GM19099 (cell line): ENCODE measurements at regions not wholly inside any gene's neighbourhood (a gene's known extent, or its start where the extent isn't known, plus 50 kb on each side); places are given as distances from the start of the nearest gene placed in this dataset.

Source experiments
- POLR2A ChIP-seq: IDR thresholded peaks from 3 replicates; pipeline ENCODE4 v1.6.1; 2011; ENCODE audit warnings: low read depth; ENCODE audit not compliant: insufficient read length; ENCODE audit errors: extremely low read depth

- no peak for TF ChIP-seq POLR2A
Observed at GRCh38 chr9:89963280-89963679, 358.5 kb downstream of the GADD45G start.

GRCh38 chr9:89967527-89967926, 362.7 kb downstream of the GADD45G start:
- TF ChIP-seq POLR2A, result no peak

- no peak for TF ChIP-seq POLR2A
Observed at GRCh38 chr9:89969156-89969675, 364.4 kb downstream of the GADD45G start.

DNA sequence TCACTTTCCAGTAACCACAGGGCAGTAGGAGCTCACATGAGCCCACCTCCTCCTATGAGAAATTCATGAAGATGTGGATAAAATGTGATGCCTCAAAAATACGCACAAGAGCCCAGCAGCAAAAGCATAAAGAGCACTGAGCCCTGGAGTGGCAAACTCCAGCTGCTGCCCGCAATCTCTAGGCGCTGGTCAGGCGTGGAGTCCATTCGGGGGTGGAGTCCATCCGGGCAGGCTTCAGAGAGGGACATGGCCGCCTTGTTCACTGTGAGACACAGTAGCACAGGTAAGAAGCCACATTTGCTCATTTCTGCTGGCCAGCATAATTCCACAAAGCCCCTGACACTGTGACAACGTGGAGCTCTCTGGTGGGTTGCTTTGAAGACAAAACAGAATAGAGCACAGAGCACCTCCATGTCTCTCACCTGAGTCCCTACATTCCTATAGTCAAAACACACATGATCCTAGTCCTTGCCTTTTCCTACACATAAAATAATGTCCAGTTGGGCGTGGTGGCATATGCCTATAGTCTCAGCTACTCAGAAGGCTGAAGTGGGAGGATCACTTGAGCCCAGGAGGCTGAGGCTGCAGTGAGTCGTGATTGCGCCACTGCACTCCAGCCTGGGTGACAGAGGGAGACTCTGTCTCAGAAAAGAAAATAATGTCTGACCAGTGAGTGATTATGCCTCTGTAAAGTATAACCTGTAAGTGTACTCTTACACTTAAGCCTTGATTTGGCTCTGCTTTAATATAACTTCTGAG, 365.2 kb downstream of the GADD45G start:
- TF ChIP-seq POLR2A, result no peak

- no peak for TF ChIP-seq POLR2A
Observed at GRCh38 chr9:89970701-89971100, 365.9 kb downstream of the GADD45G start.

- no peak for TF ChIP-seq POLR2A
Observed at GRCh38 chr9:89972535-89972934, 367.7 kb downstream of the GADD45G start.

DNA sequence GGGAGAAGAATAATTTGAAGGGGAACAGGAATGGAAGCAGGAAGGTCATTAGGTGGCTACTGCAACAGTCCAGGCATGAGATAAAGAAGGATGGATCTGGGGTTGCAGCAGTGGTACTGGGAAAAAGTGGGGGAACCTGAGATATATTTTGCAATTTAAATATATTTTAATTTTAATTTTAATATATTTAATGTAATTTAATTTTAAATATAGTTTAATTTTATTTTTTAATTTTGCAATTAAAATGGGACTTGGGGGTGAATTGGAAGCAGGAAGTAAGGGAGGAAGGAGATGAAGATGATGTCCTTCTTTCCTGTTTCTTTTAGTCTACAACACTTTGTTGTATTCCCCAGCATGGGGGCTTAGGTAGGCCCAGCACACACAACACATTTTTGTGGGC, 369.8 kb downstream of the GADD45G start:
- TF ChIP-seq POLR2A, result no peak

GRCh38 chr9:89975024-89975423, 370.2 kb downstream of the GADD45G start:
- TF ChIP-seq POLR2A, result no peak

DNA sequence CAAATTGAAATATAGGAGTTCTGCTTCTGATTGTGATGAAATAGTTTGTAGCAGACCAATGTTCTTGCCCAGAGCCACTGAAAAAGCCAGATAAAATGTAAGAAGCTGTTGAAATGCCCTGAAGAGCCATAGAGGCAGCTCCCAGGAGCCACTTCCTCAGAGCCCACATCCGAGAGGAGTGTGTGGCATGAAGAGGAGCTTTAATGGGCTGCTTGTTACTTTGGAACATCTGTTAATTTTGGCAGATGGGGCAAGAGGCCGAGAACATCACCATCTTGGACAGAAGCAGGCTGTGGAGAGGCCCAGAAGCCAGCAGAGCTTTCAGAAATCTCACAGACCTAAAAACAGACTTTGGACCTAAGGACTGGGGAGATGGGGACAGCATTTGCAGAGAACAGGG, 370.8 kb downstream of the GADD45G start:
- TF ChIP-seq POLR2A, result no peak

GRCh38 chr9:89978185-89978584, 373.4 kb downstream of the GADD45G start:
- no peak for TF ChIP-seq POLR2A

- no peak for TF ChIP-seq POLR2A
Observed at GRCh38 chr9:89980600-89980999, 375.8 kb downstream of the GADD45G start.

DNA sequence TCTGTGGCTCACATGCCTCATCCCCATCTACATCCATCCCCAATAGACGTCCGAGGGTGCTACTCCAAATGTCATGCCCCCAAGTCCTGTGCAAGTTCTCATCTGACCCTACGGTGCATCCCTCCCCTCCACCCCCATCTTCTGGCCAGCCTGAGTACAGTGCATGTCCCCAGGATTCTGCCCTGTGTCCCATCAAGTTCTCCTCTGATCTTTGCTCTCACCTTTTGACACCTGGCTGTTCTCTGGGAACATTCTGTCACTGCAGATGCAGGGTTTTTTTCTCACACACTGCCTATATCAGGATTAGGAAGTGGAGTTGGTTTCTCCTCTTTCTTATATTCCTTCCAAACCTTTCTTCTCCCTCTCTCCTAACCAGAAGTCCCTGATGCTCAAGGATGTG, 377.2 kb downstream of the GADD45G start:
- TF ChIP-seq POLR2A, result no peak

- TF ChIP-seq POLR2A, result no peak
Observed at GRCh38 chr9:89983411-89983810, 378.6 kb downstream of the GADD45G start.

DNA sequence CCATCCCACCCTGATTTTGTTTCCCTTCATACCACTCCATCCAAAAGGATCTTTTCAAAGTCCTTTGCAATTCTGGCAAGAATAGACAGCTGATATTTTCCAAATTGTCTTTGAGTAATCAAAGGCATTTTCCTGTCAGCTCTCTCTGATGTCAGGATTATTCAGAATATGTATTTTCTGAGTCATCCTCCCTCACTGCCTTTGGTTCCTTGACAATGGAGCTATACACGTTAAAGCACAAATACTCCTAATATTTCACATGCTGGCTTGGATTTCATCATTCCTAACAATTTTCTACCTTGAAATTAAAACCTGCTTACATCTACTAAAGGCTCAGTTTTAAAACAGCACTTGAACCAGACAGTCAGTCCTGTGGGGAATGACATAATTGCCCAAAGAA, 379.4 kb downstream of the GADD45G start:
- no peak for TF ChIP-seq POLR2A

DNA sequence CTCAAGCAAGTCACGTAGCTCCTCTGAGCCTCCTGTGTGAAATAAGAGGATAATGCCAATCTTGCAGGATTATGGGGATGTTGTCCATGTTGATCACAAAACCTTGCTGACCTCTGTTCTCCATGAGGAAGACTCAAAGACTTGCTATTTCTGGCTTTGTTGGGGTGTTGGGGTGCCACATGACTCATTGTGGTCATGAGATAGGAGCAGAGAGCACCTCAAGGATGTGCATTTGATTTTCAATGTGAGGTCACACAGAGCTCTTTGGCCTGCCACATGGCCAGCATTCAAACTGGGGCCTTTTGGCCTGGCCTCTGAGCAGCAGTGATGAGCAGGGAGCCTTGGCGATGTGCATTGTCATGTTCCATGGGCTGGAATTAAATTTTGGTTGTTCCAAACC, 380.3 kb downstream of the GADD45G start:
- TF ChIP-seq POLR2A, result no peak

GRCh38 chr9:89986190-89986589, 381.4 kb downstream of the GADD45G start:
- no peak for TF ChIP-seq POLR2A

DNA sequence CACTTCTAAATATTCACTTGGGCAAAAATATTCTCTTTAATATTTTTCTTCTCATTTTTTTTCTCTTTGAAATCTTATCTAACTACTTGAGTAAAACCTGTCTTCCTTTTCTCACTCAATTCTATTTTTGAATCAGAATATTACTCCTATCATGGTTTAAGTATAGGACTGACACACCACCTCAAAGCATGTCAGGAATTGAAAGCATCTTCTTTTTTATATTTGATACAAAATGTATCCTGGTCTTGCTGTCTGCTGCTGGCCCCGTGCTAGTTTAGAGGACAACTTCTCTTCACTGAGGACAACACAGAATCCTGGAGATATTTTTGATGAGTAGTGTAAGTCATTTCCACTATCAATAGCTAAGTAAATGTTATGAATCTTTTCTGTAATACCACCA, 383.6 kb downstream of the GADD45G start:
- no peak for TF ChIP-seq POLR2A
